ENCODE measurements at regions not wholly inside any gene's neighbourhood (a gene's known extent, or its start where the extent isn't known, plus 50 kb on each side); places are given as distances from the start of the nearest gene placed in this dataset.

GRCh38 chr12:40618636-40619035, 73.6 kb upstream of the CNTN1 start:
- TF ChIP-seq CTCF (IDR thresholded peaks at IDR 0.05; ENCODE audit: insufficient read depth, low read length, poor library complexity, severe bottlenecking): no peak
- H3K27me3 ChIP-seq (ENCODE audit: control insufficient read depth, insufficient read depth, low read length): no peaks in the 10 kb centered on the region
- DNase-seq (ENCODE audit: low read depth): no peak
- H3K36me3 ChIP-seq (ENCODE audit: control insufficient read depth, insufficient read depth, low read length): no peaks in the 10 kb centered on the region
- H3K4me3 ChIP-seq (ENCODE audit: low read depth, low read length): no peak overlapping the region

DNA sequence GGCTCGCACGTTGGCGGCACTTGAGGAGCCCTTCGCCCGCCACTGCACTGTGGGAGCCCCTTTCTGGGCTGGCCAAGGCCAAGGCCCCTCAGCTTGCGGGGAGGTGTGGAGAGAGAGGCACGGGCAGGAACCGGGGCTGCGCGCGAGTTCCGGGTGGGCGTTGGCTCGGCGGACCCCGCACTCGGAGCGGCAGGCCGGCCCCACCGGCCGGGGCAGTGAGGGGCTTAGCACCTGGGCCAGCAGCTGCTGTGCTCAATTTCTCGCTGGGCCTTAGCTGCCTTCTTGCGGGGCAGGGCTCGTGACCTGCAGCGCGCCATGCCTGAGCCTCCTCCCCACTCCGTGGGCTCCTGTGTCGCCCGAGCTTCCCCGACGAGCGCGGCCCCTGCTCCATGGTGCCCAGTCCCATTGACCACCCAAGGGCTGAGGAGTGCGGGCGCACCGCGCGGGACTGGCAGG, 71.6 kb upstream of the CNTN1 start:
- Histone ChIP-seq H3K36me3 (ENCODE audit: control insufficient read depth, insufficient read depth, low read length) (no peaks in the 10 kb centered on the region), H3K27me3 (ENCODE audit: control insufficient read depth, insufficient read depth, low read length) (no peaks in the 10 kb centered on the region), H3K4me3 (ENCODE audit: low read depth, low read length) (no peak overlapping the region)
- no peak for DNase-seq (ENCODE audit: low read depth)
- no peak for TF ChIP-seq CTCF (IDR thresholded peaks at IDR 0.05; ENCODE audit: insufficient read depth, low read length, poor library complexity, severe bottlenecking)

GRCh38 chr12:40622246-40622838, 69.9 kb upstream of the CNTN1 start:
- Histone ChIP-seq H3K4me3 (ENCODE audit: low read depth, low read length) (no peak overlapping the region), H3K36me3 (ENCODE audit: control insufficient read depth, insufficient read depth, low read length) (no peaks in the 10 kb centered on the region), H3K27me3 (ENCODE audit: control insufficient read depth, insufficient read depth, low read length) (no peaks in the 10 kb centered on the region)
- TF ChIP-seq CTCF (IDR thresholded peaks at IDR 0.05; ENCODE audit: insufficient read depth, low read length, poor library complexity, severe bottlenecking): peak; percentile 71
- peak; percentile 16 for DNase-seq (ENCODE audit: low read depth)

GRCh38 chr12:40632171-40632570, 60.1 kb upstream of the CNTN1 start:
- Histone ChIP-seq H3K36me3 (ENCODE audit: control insufficient read depth, insufficient read depth, low read length) (no peaks in the 10 kb centered on the region), H3K4me3 (ENCODE audit: low read depth, low read length) (no peak overlapping the region), H3K27me3 (ENCODE audit: control insufficient read depth, insufficient read depth, low read length) (no peaks in the 10 kb centered on the region)
- no peak for TF ChIP-seq CTCF (IDR thresholded peaks at IDR 0.05; ENCODE audit: insufficient read depth, low read length, poor library complexity, severe bottlenecking)
- DNase-seq (ENCODE audit: low read depth): no peak

DNA sequence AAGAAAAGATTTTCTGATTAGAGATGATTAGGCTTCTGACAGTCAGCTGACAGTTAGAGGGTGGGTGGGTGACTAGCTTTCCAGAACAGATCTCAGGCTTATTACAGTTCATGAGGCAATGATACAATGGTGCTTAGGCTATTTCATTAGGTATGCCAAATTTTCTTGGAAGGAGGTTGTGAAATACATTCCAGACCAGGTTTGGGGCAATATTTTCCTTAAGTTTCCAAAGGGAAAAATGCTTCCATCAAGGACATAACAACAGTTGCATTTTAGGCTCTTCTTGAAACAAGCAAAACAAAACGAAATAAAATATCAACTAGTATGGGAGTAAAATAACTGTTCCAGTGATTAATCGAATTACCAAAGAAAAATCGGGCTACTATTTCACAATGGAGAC, 59.3 kb upstream of the CNTN1 start:
- no peak for TF ChIP-seq CTCF (IDR thresholded peaks at IDR 0.05; ENCODE audit: insufficient read depth, low read length, poor library complexity, severe bottlenecking)
- H3K4me3 ChIP-seq (ENCODE audit: low read depth, low read length): no peak overlapping the region
- DNase-seq (ENCODE audit: low read depth): no peak
- H3K36me3 ChIP-seq (ENCODE audit: control insufficient read depth, insufficient read depth, low read length): no peaks in the 10 kb centered on the region
- no peaks in the 10 kb centered on the region for H3K27me3 ChIP-seq (ENCODE audit: control insufficient read depth, insufficient read depth, low read length)

GRCh38 chr12:40634517-40635131, 57.6 kb upstream of the CNTN1 start:
- no peaks in the 10 kb centered on the region for H3K36me3 ChIP-seq (ENCODE audit: control insufficient read depth, insufficient read depth, low read length)
- no peak for DNase-seq (ENCODE audit: low read depth)
- no peak for TF ChIP-seq CTCF (IDR thresholded peaks at IDR 0.05; ENCODE audit: insufficient read depth, low read length, poor library complexity, severe bottlenecking)
- no peak overlapping the region for H3K4me3 ChIP-seq (ENCODE audit: low read depth, low read length)
- H3K27me3 ChIP-seq (ENCODE audit: control insufficient read depth, insufficient read depth, low read length): no peaks in the 10 kb centered on the region

Measured in kidney epithelial cell (primary cell).